Stomach (tissue), 8 donors: ENCODE measurements at regions not wholly inside any gene's neighbourhood (a gene's known extent, or its start where the extent isn't known, plus 50 kb on each side); places are given as distances from the start of the nearest gene placed in this dataset.

Experiments
- DNase-seq, 2 donors: peaks; one replicate each; pipeline versions ENCODE4 v3.0.0 to v3.0.0-alpha.2; 2013 to 2019
- H3K27ac ChIP-seq, 5 donors: fragments of 200-600 bp in 4 of 5; sonication (generic) in 4 of 5; one replicate each; pipeline ENCODE4 v1.5.1; 2013 to 2019; ENCODE audit warnings: mild to moderate bottlenecking in 1 of 5, moderate library complexity in 1 of 5
- H3K27me3 ChIP-seq, 3 donors: fragments of 200-600 bp; sonication (generic); one replicate each; pipeline ENCODE4 v1.5.1; 2017 to 2019; ENCODE audit warnings: mixed run types in 1 of 3
- H3K36me3 ChIP-seq, 4 donors: fragments of 200-600 bp; sonication (generic); 1 replicate in 3 of 4; 2 replicates in 1 of 4; pipeline ENCODE4 v1.5.1; 2016 to 2019
- H3K4me1 ChIP-seq, 4 donors: fragments of 200-600 bp; sonication (generic); one replicate each; pipeline ENCODE4 v1.5.1; 2016 to 2019
- H3K4me3 ChIP-seq, 4 donors: fragments of 200-600 bp; sonication (generic) in 3 of 4; one replicate each; pipeline ENCODE4 v1.5.1; 2016 to 2019; ENCODE audit warnings: mild to moderate bottlenecking in 1 of 4
- H3K9me3 ChIP-seq, 4 donors: fragments of 200-600 bp; sonication (generic); one replicate each; pipeline ENCODE4 v1.5.1; 2016 to 2019
- CTCF ChIP-seq, 7 experiments: fragments of 450-650 bp in 4 of 7; fragments of 200-600 bp in 3 of 7; sonication (generic) in 3 of 7; IDR thresholded peaks; one replicate each; pipeline ENCODE4 v1.5.1; 2016 to 2019; ENCODE audit warnings: antibody characterized with exemption in 7 of 7, control low read depth in 2 of 7, mild to moderate bottlenecking in 1 of 7
- EP300 ChIP-seq: sonication (generic); formaldehyde crosslinking; IDR thresholded peaks from one replicate; pipeline ENCODE4 v1.6.1; 2017; ENCODE audit warnings: antibody characterized with exemption
- POLR2A ChIP-seq, 4 donors: fragments of 450-650 bp; IDR thresholded peaks; one replicate each; pipeline ENCODE4 v1.6.1; 2016; ENCODE audit warnings: antibody characterized with exemption in 4 of 4, control low read depth in 2 of 4, mild to moderate bottlenecking in 1 of 4, moderate library complexity in 1 of 4
- POLR2AphosphoS5 ChIP-seq, 3 donors: sonication (generic); formaldehyde crosslinking; IDR thresholded peaks; one replicate each; pipeline ENCODE4 v1.6.1; 2016; ENCODE audit warnings: antibody characterized with exemption in 3 of 3
- WGBS, 5 donors: extraction: QIAGEN DNeasy Blood & Tissue Kit in 3 of 5; methylation state at CpG; one replicate each; pipeline versions ENCODE4 v1.1.5 to v1.1.7; 2013 to 2018; 5-methylcytosine and 5-hydroxymethylcytosine counted together
- intact Hi-C: fragments of 100-400 bp; cut with DNase I; formaldehyde crosslinking; loops from one replicate; pipeline ENCODE4 v1.15.1; 2023; ENCODE audit warnings: low total_unique reads
- donor health status: healthy with polysubstance abuse.
- donor health status: Bipolar disorder and iron deficiency.
- donor health status: healthy.

- H3K27ac ChIP-seq, result no peak overlapping the region
- peaks cover 0 to 1% (median 0%) of the 10 kb centered on the region in 4 donors for H3K9me3 ChIP-seq
- intact Hi-C loops, result no loop called here
- H3K27me3 ChIP-seq, result no peaks in the 10 kb centered on the region
- no peak for DNase-seq
- H3K36me3 ChIP-seq, result no peaks in the 10 kb centered on the region
- TF ChIP-seq CTCF (IDR thresholded peaks at IDR 0.05) (no peak), EP300 (no peak)
- H3K4me1 ChIP-seq, result no peaks in the 10 kb centered on the region
- no peak overlapping the region for H3K4me3 ChIP-seq
- 75 to 97% (median 91%) methylated on average over 1 of the region's 1 CpG for WGBS, 5 donors
Measured at GRCh38 chr2:5263291-5263690, 428.9 kb upstream of the SOX11 start.

- H3K27me3 ChIP-seq, result no peaks in the 10 kb centered on the region
- no peak overlapping the region for H3K4me3 ChIP-seq
- H3K9me3 ChIP-seq, result no peaks in the 10 kb centered on the region
- H3K4me1 ChIP-seq, result no peaks in the 10 kb centered on the region
- WGBS, 5 donors, result 49 to 65% (median 57%) methylated on average over 3 of the region's 3 CpGs
- no peak overlapping the region for H3K27ac ChIP-seq
- no peaks in the 10 kb centered on the region for H3K36me3 ChIP-seq
- no peak for DNase-seq
- TF ChIP-seq CTCF (IDR thresholded peaks at IDR 0.05), result no peak
- no peak for TF ChIP-seq POLR2A (IDR thresholded peaks at IDR 0.05)
- TF ChIP-seq EP300, result no peak
- TF ChIP-seq POLR2AphosphoS5 (IDR thresholded peaks at IDR 0.05), result no peak
- intact Hi-C loops, result no loop called here
Measured at GRCh38 chr2:5264361-5264760, 427.8 kb upstream of the SOX11 start.

- intact Hi-C loops, result no loop called here
- WGBS, 5 donors, result 68 to 86% (median 75%) methylated on average over 1 of the region's 1 CpG
Measured at GRCh38 chr2:5285061-5285460, 407.1 kb upstream of the SOX11 start.

GRCh38 chr2:5285872-5286769 lies 406.1 kb upstream of the SOX11 start:
- Histone ChIP-seq H3K9me3 (peaks cover 0 to under 1% (median 0%) of the 10 kb centered on the region in 4 donors), H3K27me3 (no peaks in the 10 kb centered on the region), H3K36me3 (no peaks in the 10 kb centered on the region), H3K27ac (no peak overlapping the region), H3K4me3 (no peak overlapping the region), H3K4me1 (peaks cover 0 to 5% (median 0%) of the 10 kb centered on the region in 4 donors)
- peak in 1 of 2 donors; percentile 23 for DNase-seq
- intact Hi-C loops, result no loop called here
- WGBS, 5 donors, result 65 to 69% (median 67%) methylated on average over 8 of the region's 8 CpGs
- TF ChIP-seq POLR2A (IDR thresholded peaks at IDR 0.05) (no peak), POLR2AphosphoS5 (IDR thresholded peaks at IDR 0.05) (no peak), CTCF (IDR thresholded peaks at IDR 0.05) (no peak), EP300 (no peak)

More at GRCh38 chr2:5285061-5285460, 407.1 kb upstream of the SOX11 start:
- Histone ChIP-seq H3K27ac (no peak overlapping the region), H3K4me3 (no peak overlapping the region), H3K4me1 (peaks cover 0 to 5% (median 0%) of the 10 kb centered on the region in 4 donors), H3K36me3 (no peaks in the 10 kb centered on the region), H3K27me3 (no peaks in the 10 kb centered on the region), H3K9me3 (peaks cover 0 to 5% (median 0%) of the 10 kb centered on the region in 4 donors)
- no peak for DNase-seq
- no peak for TF ChIP-seq POLR2AphosphoS5 (IDR thresholded peaks at IDR 0.05)
- no peak for TF ChIP-seq EP300
- no peak for TF ChIP-seq CTCF (IDR thresholded peaks at IDR 0.05)
- no peak for TF ChIP-seq POLR2A (IDR thresholded peaks at IDR 0.05)
